Sigmoid colon (tissue), 6 donors: ENCODE measurements at regions not wholly inside any gene's neighbourhood (a gene's known extent, or its start where the extent isn't known, plus 50 kb on each side); places are given as distances from the start of the nearest gene placed in this dataset.

Experiments used
- DNase-seq: peaks from one replicate; pipeline ENCODE4 v3.0.0-alpha.2; 2019
- H3K27ac ChIP-seq, 4 donors: fragments of 200-600 bp; sonication (generic); one replicate each; pipeline ENCODE4 v1.5.1; 2016 to 2019; ENCODE audit warnings: mild to moderate bottlenecking in 1 of 4
- H3K27me3 ChIP-seq, 3 donors: fragments of 200-600 bp; sonication (generic); one replicate each; pipeline ENCODE4 v1.5.1; 2019; ENCODE audit warnings: mild to moderate bottlenecking in 1 of 3
- H3K36me3 ChIP-seq, 4 donors: fragments of 200-600 bp; sonication (generic); one replicate each; pipeline ENCODE4 v1.5.1; 2016 to 2019
- H3K4me1 ChIP-seq, 4 donors: fragments of 200-600 bp; sonication (generic); one replicate each; pipeline ENCODE4 v1.5.1; 2017 to 2019
- H3K4me3 ChIP-seq, 4 donors: fragments of 200-600 bp; sonication (generic); one replicate each; pipeline ENCODE4 v1.5.1; 2017 to 2019; ENCODE audit warnings: mild to moderate bottlenecking in 2 of 4, moderate library complexity in 1 of 4
- H3K9me3 ChIP-seq, 4 donors: fragments of 200-600 bp in 3 of 4; sonication (generic) in 3 of 4; one replicate each; pipeline versions ENCODE4 v1.5.1 to v1.6.1; 2013 to 2019
- CTCF ChIP-seq, 4 experiments: fragments of 450-650 bp in 3 of 4; fragments of 200-600 bp in 1 of 4; IDR thresholded peaks; one replicate each; pipeline ENCODE4 v1.5.1; 2016 to 2019; ENCODE audit warnings: antibody characterized with exemption in 4 of 4, mild to moderate bottlenecking in 3 of 4, moderate library complexity in 2 of 4
- EP300 ChIP-seq, 4 donors: sonication (generic); formaldehyde crosslinking; IDR thresholded peaks; one replicate each; pipeline ENCODE4 v1.6.1; 2017; ENCODE audit warnings: antibody characterized with exemption in 4 of 4
- POLR2A ChIP-seq, 2 donors: fragments of 450-650 bp; IDR thresholded peaks; one replicate each; pipeline ENCODE4 v1.6.1; 2016; ENCODE audit warnings: antibody characterized with exemption in 2 of 2, mild to moderate bottlenecking in 2 of 2, moderate library complexity in 2 of 2
- POLR2AphosphoS5 ChIP-seq, 4 donors: sonication (generic); formaldehyde crosslinking; IDR thresholded peaks; one replicate each; pipeline ENCODE4 v1.6.1; 2017; ENCODE audit warnings: antibody characterized with exemption in 4 of 4
- WGBS, 2 donors: extraction: QIAGEN DNeasy Blood & Tissue Kit; methylation state at CpG; one replicate each; pipeline ENCODE4 v1.1.7; 2013; 5-methylcytosine and 5-hydroxymethylcytosine counted together
- intact Hi-C: fragments of 100-400 bp; cut with DNase I; formaldehyde crosslinking; loops from one replicate; pipeline ENCODE4 v1.15.1; 2023
- donor health status: healthy with polysubstance abuse.
- donor health status: healthy.

- no peaks in the 10 kb centered on the region for H3K27me3 ChIP-seq
- H3K4me3 ChIP-seq, result no peak overlapping the region
- no peaks in the 10 kb centered on the region for H3K36me3 ChIP-seq
- DNase-seq, result no peak
- intact Hi-C loops, result no loop called here
- H3K27ac ChIP-seq, result no peak overlapping the region
- no peak for TF ChIP-seq EP300 (IDR thresholded peaks at IDR 0.05)
- no peak for TF ChIP-seq CTCF (IDR thresholded peaks at IDR 0.05)
- TF ChIP-seq POLR2AphosphoS5 (IDR thresholded peaks at IDR 0.05), result no peak
- TF ChIP-seq POLR2A (IDR thresholded peaks at IDR 0.05), result no peak
- peaks cover 0 to 7% (median 2%) of the 10 kb centered on the region in 4 donors for H3K4me1 ChIP-seq
- no peaks in the 10 kb centered on the region for H3K9me3 ChIP-seq
These were observed 182.7 kb downstream of the C7orf25 start for GRCh38 chr7:42729053-42729765.

GRCh38 chr7:42727451-42727850, 184.4 kb downstream of the C7orf25 start:
- WGBS, 2 donors, result 56 to 59% methylated on average over 2 of the region's 2 CpGs
- H3K36me3 ChIP-seq, result no peaks in the 10 kb centered on the region
- H3K4me3 ChIP-seq, result no peak overlapping the region
- peaks cover 0 to 7% (median 2%) of the 10 kb centered on the region in 4 donors for H3K4me1 ChIP-seq
- no peaks in the 10 kb centered on the region for H3K9me3 ChIP-seq
- intact Hi-C loops, result no loop called here
- H3K27ac ChIP-seq, result no peak overlapping the region
- no peaks in the 10 kb centered on the region for H3K27me3 ChIP-seq
- no peak for DNase-seq
- TF ChIP-seq CTCF (IDR thresholded peaks at IDR 0.05) (no peak), EP300 (IDR thresholded peaks at IDR 0.05) (no peak), POLR2AphosphoS5 (IDR thresholded peaks at IDR 0.05) (no peak), POLR2A (IDR thresholded peaks at IDR 0.05) (no peak)

GRCh38 chr7:42726066-42726785, 185.6 kb downstream of the C7orf25 start:
- intact Hi-C loops, result no loop called here
- Histone ChIP-seq H3K27ac (no peak overlapping the region), H3K36me3 (no peaks in the 10 kb centered on the region), H3K27me3 (no peaks in the 10 kb centered on the region), H3K9me3 (no peaks in the 10 kb centered on the region), H3K4me1 (peaks cover 0 to 7% (median 2%) of the 10 kb centered on the region in 4 donors), H3K4me3 (no peak overlapping the region)
- WGBS, 2 donors, result 80 to 84% methylated on average over 7 of the region's 7 CpGs
- no peak for DNase-seq
- no peak for TF ChIP-seq POLR2AphosphoS5 (IDR thresholded peaks at IDR 0.05)
- no peak for TF ChIP-seq CTCF (IDR thresholded peaks at IDR 0.05)
- TF ChIP-seq POLR2A (IDR thresholded peaks at IDR 0.05), result no peak
- TF ChIP-seq EP300 (IDR thresholded peaks at IDR 0.05), result no peak

- H3K9me3 ChIP-seq, result no peaks in the 10 kb centered on the region
- peaks cover 0 to 6% (median 0%) of the 10 kb centered on the region in 4 donors for H3K4me1 ChIP-seq
- H3K27ac ChIP-seq, result no peak overlapping the region
- no peak overlapping the region for H3K4me3 ChIP-seq
- DNase-seq, result no peak
- H3K27me3 ChIP-seq, result no peaks in the 10 kb centered on the region
- no peaks in the 10 kb centered on the region for H3K36me3 ChIP-seq
- 95 to 96% methylated on average over 3 of the region's 3 CpGs for WGBS, 2 donors
- intact Hi-C loops, result no loop called here
- TF ChIP-seq POLR2A (IDR thresholded peaks at IDR 0.05), result no peak
- no peak for TF ChIP-seq CTCF (IDR thresholded peaks at IDR 0.05)
- TF ChIP-seq EP300 (IDR thresholded peaks at IDR 0.05), result no peak
- no peak for TF ChIP-seq POLR2AphosphoS5 (IDR thresholded peaks at IDR 0.05)
These were observed 189.2 kb downstream of the C7orf25 start for GRCh38 chr7:42722716-42723115.
